HG03521 (cell line): ENCODE measurements at regions not wholly inside any gene's neighbourhood (a gene's known extent, or its start where the extent isn't known, plus 50 kb on each side); places are given as distances from the start of the nearest gene placed in this dataset.

Experiments
- ATAC-seq: cut with Tn5 transposase; IDR thresholded peaks from one replicate; pipeline ENCODE4 v1.9.1; 2021; ENCODE audit warnings: mild to moderate bottlenecking, moderate library complexity; ENCODE audit not compliant: unreplicated experiment

GRCh38 chr5:105407200-105407599, 1844.6 kb upstream of the NUDT12 start:
- ATAC-seq = no peak

DNA sequence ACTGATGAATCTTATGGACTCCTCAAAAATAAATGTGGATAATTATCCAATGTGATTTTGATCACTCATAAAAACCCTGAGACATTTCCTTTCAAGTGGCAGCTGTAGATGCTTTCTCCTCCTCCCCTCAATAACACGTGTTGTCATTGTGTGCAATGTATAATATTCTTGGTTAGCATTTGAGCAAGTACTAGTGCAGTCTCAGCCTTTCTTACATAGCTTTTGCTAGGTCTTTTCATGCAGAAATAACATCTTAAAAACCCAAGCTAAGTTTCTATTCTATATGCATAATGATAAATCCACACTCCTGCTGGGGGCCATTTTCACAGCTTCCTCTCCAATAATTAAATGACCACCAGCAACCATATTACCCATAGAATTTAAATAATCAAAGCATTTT, 1835.2 kb upstream of the NUDT12 start:
- no peak for ATAC-seq

- no peak for ATAC-seq
Observed at GRCh38 chr5:105392710-105393149, 1830.1 kb upstream of the NUDT12 start.

DNA sequence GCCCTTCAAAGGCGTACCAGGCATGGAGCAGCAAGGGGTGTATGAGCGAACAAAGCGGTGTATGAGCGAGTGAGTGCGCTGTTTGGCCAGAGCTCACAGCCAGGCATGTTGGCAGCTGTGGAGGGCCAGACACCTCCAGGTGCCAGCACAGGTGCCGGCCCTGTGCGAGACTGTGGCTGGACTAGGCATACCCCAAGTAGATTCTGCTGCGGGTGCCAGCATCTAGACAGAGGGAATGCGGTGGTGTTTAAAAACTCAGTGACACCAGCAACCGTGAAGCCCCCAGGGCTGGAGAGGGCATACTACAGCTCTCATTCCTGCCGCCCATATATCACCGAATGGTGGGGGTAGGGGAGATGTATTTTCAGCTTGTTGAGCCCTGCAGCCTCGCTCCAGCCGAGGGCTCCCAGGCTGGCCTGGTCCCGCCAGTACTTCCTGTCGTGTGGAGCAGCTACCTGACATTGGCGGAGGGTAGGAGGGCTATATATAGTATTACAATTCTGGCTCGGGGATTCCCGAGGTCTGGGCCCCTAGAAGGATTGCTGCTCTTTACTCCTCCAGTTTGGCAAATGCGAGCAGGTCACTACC, 1829.6 kb upstream of the NUDT12 start:
- ATAC-seq = no peak

DNA sequence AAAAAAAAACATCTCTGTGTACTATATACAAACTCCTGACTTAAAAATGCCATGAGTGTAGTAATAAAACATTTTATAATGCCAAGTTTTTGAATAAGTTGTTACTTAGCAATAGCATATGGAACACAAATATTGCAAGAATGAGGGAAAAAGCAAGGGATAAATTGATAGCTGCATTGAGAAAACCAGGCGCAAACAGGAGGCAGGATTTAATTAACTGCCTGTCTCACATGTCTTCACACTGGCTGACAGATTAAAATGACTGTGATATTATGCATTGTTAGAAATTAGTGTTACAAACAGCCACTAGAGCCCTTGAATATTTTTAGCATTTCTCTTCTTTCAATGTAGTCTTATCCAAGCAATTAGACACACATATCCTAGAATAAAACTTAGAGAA, 1817.5 kb upstream of the NUDT12 start:
- no peak for ATAC-seq

- no peak for ATAC-seq
Observed at GRCh38 chr5:105371169-105371568, 1808.6 kb upstream of the NUDT12 start.

GRCh38 chr5:105350486-105351140, 1788.0 kb upstream of the NUDT12 start:
- ATAC-seq = no peak

- ATAC-seq = no peak
Observed at GRCh38 chr5:105331558-105331957, 1769.0 kb upstream of the NUDT12 start.

DNA sequence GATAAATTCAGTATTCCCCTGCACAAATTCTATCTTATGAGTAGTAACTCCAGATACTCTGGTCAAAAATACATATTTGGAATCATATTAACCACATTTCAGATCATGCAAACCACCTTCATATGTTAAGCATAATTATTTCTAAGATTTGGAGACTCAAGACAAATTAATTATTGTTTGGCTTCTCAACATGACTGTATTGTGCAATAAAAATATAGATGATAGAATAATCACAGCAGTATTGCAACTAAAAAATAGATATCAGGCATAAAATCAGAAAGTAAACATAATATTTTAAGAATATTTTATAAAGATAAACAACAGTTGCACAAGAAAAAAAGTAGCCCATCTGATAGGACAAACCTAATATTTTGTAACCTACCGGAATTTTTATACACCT, 1767.6 kb upstream of the NUDT12 start:
- ATAC-seq = no peak

- ATAC-seq = no peak
Observed at GRCh38 chr5:105304859-105305258, 1742.3 kb upstream of the NUDT12 start.

- ATAC-seq = no peak
Observed at GRCh38 chr5:105288946-105289345, 1726.4 kb upstream of the NUDT12 start.

DNA sequence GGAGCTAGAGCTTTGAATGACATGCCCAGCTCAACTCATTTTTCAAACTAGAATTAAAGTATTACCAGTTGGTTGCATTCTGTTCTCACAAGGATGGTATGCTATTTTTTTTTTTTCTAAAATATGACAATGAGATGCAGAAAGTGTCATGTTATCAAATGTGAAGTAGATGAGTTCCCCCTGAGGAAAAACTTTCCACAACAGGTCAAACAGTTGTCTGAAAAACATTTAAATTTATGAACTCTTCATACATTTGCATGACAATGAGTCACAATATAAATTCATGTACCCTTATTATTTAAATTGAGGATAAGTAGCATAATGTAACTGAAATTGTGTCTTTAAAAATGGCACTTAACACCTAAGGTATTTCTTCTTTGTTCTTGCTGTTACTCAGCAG, 1720.5 kb upstream of the NUDT12 start:
- no peak for ATAC-seq

GRCh38 chr5:105274079-105274478, 1711.5 kb upstream of the NUDT12 start:
- ATAC-seq = no peak

GRCh38 chr5:105263515-105263914, 1700.9 kb upstream of the NUDT12 start:
- no peak for ATAC-seq

GRCh38 chr5:105259581-105260217, 1697.1 kb upstream of the NUDT12 start:
- no peak for ATAC-seq

- no peak for ATAC-seq
Observed at GRCh38 chr5:105238561-105238960, 1676.0 kb upstream of the NUDT12 start.

DNA sequence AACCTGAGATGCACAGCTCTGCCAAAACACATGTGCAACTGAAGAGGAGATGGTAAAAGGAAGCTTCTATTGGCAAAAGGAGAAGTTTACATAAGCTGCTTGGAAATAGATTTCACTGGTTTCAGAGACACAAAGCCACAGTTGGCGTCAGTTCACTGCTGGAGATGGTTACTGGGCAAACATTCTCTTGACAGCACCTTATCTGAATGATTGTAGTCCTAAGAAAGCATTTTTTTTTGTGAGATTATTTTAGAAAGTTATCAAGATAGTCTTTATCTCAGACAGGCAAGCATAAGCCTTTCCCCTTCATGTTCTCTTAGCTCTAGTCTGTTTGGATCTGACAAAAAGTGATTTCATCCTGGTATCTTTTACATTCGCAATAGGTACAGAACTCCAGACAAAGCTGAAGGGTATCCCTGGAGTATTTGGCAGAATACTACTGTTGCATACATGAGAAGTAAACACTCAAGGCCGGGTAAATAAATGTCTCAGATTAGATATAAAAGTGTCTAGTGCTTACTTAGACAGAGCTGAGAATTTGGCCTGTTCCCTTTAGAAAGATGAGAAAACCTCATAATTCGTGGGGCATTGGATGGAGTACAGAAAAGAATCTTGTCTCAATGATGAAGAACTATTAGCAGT, 1668.0 kb upstream of the NUDT12 start:
- no peak for ATAC-seq

DNA sequence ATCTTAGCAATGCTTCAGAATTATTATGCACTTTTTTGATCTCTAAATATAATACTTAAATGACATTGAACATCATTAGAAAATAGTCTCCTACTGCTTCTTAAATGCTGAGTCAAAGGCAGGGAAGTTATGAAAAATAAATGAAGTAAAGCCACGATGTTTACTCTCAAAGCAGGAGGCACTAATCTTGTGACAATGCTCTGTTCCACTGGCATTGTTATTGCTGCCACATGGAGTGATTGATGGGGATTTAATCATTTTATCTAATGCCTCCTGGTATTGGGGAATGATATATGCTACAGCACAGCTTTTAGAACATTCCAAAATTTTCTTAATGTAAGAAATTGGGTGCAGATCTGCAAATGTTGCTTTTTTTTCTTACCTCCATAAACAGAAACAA, 1655.4 kb upstream of the NUDT12 start:
- no peak for ATAC-seq

GRCh38 chr5:105213078-105213477, 1650.5 kb upstream of the NUDT12 start:
- no peak for ATAC-seq

DNA sequence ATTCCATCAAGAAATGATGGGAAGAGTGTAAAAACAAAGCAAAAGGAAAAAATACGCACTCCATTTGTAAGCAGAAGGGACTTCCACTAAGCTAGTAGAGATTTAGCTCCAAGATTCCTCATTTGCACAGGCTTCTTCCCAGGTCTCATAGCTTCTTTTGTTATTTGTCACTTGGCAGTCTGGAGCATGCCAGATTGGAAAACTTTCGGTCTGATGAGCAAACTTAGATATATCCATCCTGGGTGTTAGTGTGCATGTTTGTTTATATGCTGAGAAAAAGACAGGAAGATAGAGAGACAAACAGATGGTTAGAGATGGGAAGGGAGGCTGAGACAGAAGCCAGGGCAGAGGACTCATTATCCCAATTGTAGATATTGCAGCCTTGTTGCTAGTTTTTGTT, 1644.5 kb upstream of the NUDT12 start:
- ATAC-seq = no peak

DNA sequence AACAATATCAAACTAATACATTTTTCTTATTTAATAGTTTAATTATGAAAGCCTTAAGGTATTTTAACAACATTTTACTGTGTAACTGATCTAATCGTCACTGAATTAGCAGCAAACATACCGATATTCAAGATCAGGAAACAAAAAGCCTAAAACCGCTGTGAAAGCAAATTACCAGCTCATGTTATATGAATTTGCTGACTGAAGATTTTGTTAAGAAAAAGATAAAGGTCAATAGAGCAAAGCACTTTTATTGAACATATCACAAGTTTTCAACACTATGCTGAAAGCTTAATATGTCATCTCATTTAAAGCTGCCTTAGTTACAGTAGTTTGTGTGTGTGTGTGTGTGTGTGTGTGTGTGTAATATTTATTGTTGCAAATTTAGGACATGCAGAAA, 1634.9 kb upstream of the NUDT12 start:
- no peak for ATAC-seq

DNA sequence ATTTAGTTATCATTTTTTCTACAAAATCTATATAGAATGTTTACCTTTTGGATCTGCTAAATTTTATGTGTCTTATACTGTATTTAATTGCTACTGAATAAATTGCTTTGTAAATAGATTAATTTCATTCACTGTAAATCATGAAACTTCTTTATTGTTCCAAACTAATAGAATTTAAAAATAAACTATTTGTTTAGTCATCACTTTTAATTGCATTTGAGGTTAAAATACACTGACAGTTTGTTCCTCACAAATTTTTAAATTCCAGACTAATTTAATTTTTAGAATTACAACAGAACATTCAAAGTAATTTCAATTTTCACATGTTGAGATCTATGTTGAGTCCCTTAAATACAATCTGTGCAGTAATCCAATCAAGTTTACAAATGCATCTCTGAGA, 1633.2 kb upstream of the NUDT12 start:
- no peak for ATAC-seq
